Sigmoid colon (tissue), 3 donors: ENCODE measurements at regions not wholly inside any gene's neighbourhood (a gene's known extent, or its start where the extent isn't known, plus 50 kb on each side); places are given as distances from the start of the nearest gene placed in this dataset.

Experiments
- POLR2A ChIP-seq, 2 donors: fragments of 450-650 bp; IDR thresholded peaks; one replicate each; pipeline ENCODE4 v1.6.1; 2016; ENCODE audit warnings: antibody characterized with exemption in 2 of 2, mild to moderate bottlenecking in 2 of 2, moderate library complexity in 2 of 2
- TF ChIP-seq, protein P1 (sequence below), 4 experiments: fragments of 450-650 bp in 3 of 4; fragments of 200-600 bp in 1 of 4; IDR thresholded peaks; one replicate each; pipeline ENCODE4 v1.5.1; 2016 to 2019; ENCODE audit warnings: antibody characterized with exemption in 4 of 4, mild to moderate bottlenecking in 3 of 4, moderate library complexity in 2 of 4

DNA sequence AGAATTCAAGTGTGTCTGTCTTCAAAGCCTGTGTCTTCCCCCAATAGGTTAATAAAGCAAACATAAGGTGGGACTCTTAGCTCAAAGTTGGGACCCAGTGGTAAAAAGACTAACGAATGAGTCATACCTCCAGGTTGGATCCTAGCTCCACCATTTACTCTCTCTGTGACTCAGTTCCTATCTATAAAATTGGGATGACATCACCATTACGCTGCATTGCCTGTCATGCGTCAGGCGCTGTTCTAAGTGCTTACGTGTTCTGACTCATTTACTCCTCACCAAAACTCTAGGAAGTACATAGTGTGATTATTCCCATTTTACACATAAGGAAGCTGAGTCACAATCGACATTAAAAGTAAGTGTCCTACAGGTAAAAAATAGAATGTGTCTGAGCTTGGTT is 915.8 kb downstream of the VRK1 start:
- TF ChIP-seq, protein P1, sequence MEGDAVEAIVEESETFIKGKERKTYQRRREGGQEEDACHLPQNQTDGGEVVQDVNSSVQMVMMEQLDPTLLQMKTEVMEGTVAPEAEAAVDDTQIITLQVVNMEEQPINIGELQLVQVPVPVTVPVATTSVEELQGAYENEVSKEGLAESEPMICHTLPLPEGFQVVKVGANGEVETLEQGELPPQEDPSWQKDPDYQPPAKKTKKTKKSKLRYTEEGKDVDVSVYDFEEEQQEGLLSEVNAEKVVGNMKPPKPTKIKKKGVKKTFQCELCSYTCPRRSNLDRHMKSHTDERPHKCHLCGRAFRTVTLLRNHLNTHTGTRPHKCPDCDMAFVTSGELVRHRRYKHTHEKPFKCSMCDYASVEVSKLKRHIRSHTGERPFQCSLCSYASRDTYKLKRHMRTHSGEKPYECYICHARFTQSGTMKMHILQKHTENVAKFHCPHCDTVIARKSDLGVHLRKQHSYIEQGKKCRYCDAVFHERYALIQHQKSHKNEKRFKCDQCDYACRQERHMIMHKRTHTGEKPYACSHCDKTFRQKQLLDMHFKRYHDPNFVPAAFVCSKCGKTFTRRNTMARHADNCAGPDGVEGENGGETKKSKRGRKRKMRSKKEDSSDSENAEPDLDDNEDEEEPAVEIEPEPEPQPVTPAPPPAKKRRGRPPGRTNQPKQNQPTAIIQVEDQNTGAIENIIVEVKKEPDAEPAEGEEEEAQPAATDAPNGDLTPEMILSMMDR (IDR thresholded peaks at IDR 0.05) = no peak
- TF ChIP-seq POLR2A (IDR thresholded peaks at IDR 0.05) = no peak
